ENCODE measurements at regions not wholly inside any gene's neighbourhood (a gene's known extent, or its start where the extent isn't known, plus 50 kb on each side); places are given as distances from the start of the nearest gene placed in this dataset.

DNA sequence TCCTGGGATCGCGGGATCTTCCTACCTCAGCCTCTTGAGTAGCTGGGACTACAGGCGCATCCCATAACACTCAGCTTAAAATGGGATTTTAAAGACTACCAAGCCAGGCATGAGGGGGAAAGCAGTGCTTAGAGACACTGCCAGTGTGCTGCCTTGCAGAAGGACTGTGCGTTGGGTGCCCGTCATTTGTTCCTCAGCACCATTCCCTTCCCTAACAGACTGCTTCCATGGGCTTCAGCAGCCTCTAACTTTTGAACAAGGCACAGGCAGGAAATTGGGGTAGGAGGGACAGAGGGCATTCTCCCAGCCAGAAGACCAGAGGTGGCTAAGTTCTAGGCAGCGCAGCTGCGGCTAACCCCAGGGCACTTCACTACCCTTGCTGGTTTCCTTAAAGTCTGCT is 73.9 kb upstream of the USP24 start:
- TF ChIP-seq, protein P1, sequence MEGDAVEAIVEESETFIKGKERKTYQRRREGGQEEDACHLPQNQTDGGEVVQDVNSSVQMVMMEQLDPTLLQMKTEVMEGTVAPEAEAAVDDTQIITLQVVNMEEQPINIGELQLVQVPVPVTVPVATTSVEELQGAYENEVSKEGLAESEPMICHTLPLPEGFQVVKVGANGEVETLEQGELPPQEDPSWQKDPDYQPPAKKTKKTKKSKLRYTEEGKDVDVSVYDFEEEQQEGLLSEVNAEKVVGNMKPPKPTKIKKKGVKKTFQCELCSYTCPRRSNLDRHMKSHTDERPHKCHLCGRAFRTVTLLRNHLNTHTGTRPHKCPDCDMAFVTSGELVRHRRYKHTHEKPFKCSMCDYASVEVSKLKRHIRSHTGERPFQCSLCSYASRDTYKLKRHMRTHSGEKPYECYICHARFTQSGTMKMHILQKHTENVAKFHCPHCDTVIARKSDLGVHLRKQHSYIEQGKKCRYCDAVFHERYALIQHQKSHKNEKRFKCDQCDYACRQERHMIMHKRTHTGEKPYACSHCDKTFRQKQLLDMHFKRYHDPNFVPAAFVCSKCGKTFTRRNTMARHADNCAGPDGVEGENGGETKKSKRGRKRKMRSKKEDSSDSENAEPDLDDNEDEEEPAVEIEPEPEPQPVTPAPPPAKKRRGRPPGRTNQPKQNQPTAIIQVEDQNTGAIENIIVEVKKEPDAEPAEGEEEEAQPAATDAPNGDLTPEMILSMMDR (IDR thresholded peaks at IDR 0.05; ENCODE audit: insufficient read depth, low read length) = no peak
- TF ChIP-seq GABPA (IDR thresholded peaks at IDR 0.05; ENCODE audit: low read depth) (no peak), SPI1 (IDR thresholded peaks at IDR 0.05; ENCODE audit: borderline replicate concordance, low read depth) (no peak)
